ENCODE measurements at regions not wholly inside any gene's neighbourhood (a gene's known extent, or its start where the extent isn't known, plus 50 kb on each side); places are given as distances from the start of the nearest gene placed in this dataset.

- TF ChIP-seq ZNF70 (CRISPR knock-in tag; IDR thresholded peaks at IDR 0.05) (no peak), ARNTL (CRISPR knock-in tag; IDR thresholded peaks at IDR 0.05; ENCODE audit: borderline replicate concordance, low read depth) (no peak), SNAI2 (CRISPR knock-in tag; IDR thresholded peaks at IDR 0.05) (no peak), ZNF565 (CRISPR knock-in tag; conservative IDR thresholded peaks at IDR 0.05; ENCODE audit: low read depth) (no peak), PATZ1 (CRISPR knock-in tag; IDR thresholded peaks at IDR 0.05; ENCODE audit: borderline replicate concordance) (no peak), PPARA (CRISPR knock-in tag; IDR thresholded peaks at IDR 0.05; ENCODE audit: borderline replicate concordance) (no peak), ZC3H10 (CRISPR knock-in tag; IDR thresholded peaks at IDR 0.05) (no peak), BACH2 (CRISPR knock-in tag; IDR thresholded peaks at IDR 0.05; ENCODE audit: borderline replicate concordance) (no peak), ZFP30 (CRISPR knock-in tag; IDR thresholded peaks at IDR 0.05) (no peak), TCF4 (CRISPR knock-in tag; IDR thresholded peaks at IDR 0.05; ENCODE audit: borderline replicate concordance) (no peak), CSRNP3 (CRISPR knock-in tag; IDR thresholded peaks at IDR 0.05) (no peak), ZFP3 (CRISPR knock-in tag; IDR thresholded peaks at IDR 0.05) (no peak), RARB (CRISPR knock-in tag; IDR thresholded peaks at IDR 0.05) (no peak)
- TF ChIP-seq, protein P1, sequence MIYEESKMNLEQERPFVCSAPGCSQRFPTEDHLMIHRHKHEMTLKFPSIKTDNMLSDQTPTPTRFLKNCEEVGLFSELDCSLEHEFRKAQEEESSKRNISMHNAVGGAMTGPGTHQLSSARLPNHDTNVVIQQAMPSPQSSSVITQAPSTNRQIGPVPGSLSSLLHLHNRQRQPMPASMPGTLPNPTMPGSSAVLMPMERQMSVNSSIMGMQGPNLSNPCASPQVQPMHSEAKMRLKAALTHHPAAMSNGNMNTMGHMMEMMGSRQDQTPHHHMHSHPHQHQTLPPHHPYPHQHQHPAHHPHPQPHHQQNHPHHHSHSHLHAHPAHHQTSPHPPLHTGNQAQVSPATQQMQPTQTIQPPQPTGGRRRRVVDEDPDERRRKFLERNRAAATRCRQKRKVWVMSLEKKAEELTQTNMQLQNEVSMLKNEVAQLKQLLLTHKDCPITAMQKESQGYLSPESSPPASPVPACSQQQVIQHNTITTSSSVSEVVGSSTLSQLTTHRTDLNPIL (CRISPR knock-in tag; IDR thresholded peaks at IDR 0.05; ENCODE audit: low read depth), result no peak
- no peak for ATAC-seq
Measured at GRCh38 chr2:176412136-176412535, 142.9 kb downstream of the MTX2 start.

DNA sequence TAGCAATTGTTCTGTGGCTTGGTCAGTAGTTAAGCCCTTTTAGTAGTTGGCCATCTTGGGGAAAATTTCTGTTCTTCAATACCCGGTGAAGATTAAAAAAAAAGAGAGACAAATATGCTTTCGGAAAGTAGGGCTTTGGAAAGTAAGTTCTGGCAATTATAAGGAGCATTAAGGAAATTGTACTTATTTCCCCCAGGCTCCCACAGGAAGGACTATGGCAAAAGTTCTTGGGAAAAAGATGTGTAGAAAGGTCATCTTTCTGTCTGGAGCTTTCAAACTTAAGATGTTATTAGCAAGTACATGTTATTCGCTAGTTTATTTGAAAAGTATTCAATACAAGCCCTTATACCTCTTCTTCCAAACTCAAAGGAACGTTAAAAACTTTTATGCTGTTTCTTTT, 144.5 kb downstream of the MTX2 start:
- no peak for ATAC-seq
- TF ChIP-seq ZNF70 (CRISPR knock-in tag; IDR thresholded peaks at IDR 0.05) (no peak), PPARA (CRISPR knock-in tag; IDR thresholded peaks at IDR 0.05; ENCODE audit: borderline replicate concordance) (no peak), SNAI2 (CRISPR knock-in tag; IDR thresholded peaks at IDR 0.05) (no peak), ZNF8 (CRISPR knock-in tag; IDR thresholded peaks at IDR 0.05) (no peak), ISL1 (CRISPR knock-in tag; IDR thresholded peaks at IDR 0.05) (no peak), ZNF565 (CRISPR knock-in tag; conservative IDR thresholded peaks at IDR 0.05; ENCODE audit: low read depth) (no peak), TCF4 (CRISPR knock-in tag; IDR thresholded peaks at IDR 0.05; ENCODE audit: borderline replicate concordance) (no peak), PATZ1 (CRISPR knock-in tag; IDR thresholded peaks at IDR 0.05; ENCODE audit: borderline replicate concordance) (no peak), CSRNP3 (CRISPR knock-in tag; IDR thresholded peaks at IDR 0.05) (no peak), TOX (CRISPR knock-in tag; IDR thresholded peaks at IDR 0.05; ENCODE audit: borderline replicate concordance) (no peak), GLIS3 (CRISPR knock-in tag; IDR thresholded peaks at IDR 0.05) (no peak)

DNA sequence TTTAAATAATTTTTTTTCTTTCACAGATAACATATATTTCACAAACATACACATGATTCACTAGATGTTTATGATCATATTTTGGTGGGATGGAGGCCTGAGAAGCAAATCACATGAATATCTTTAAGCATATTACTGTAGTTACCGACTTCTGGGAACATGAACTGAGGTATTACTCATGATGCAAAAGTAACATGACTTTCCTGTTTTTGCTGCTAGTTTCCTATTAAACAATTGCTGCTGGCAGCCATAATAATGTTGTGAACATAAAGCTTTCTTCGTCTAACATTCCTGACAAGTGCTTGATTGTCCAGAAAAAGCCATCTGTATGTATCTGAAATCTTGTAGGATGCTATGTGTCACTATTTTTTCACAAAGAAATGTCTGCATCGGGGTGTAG, 145.4 kb downstream of the MTX2 start:
- ATAC-seq, result no peak
- TF ChIP-seq ZNF8 (CRISPR knock-in tag; IDR thresholded peaks at IDR 0.05) (no peak), ESRRG (CRISPR knock-in tag; IDR thresholded peaks at IDR 0.05) (no peak), ARNTL (CRISPR knock-in tag; IDR thresholded peaks at IDR 0.05; ENCODE audit: borderline replicate concordance, low read depth) (no peak), CSDC2 (CRISPR knock-in tag; IDR thresholded peaks at IDR 0.05) (no peak), OSR1 (CRISPR knock-in tag; IDR thresholded peaks at IDR 0.05) (no peak), ZNF70 (CRISPR knock-in tag; IDR thresholded peaks at IDR 0.05) (no peak), CSRNP3 (CRISPR knock-in tag; IDR thresholded peaks at IDR 0.05) (no peak), BACH2 (CRISPR knock-in tag; IDR thresholded peaks at IDR 0.05; ENCODE audit: borderline replicate concordance) (no peak), SNAI2 (CRISPR knock-in tag; IDR thresholded peaks at IDR 0.05) (no peak), ZFP30 (CRISPR knock-in tag; IDR thresholded peaks at IDR 0.05) (no peak), ZC3H10 (CRISPR knock-in tag; IDR thresholded peaks at IDR 0.05) (no peak), GLIS3 (CRISPR knock-in tag; IDR thresholded peaks at IDR 0.05) (no peak), POU6F1 (CRISPR knock-in tag; IDR thresholded peaks at IDR 0.05; ENCODE audit: borderline replicate concordance, low read depth) (no peak), ISL1 (CRISPR knock-in tag; IDR thresholded peaks at IDR 0.05) (no peak)
- TF ChIP-seq, protein P2, sequence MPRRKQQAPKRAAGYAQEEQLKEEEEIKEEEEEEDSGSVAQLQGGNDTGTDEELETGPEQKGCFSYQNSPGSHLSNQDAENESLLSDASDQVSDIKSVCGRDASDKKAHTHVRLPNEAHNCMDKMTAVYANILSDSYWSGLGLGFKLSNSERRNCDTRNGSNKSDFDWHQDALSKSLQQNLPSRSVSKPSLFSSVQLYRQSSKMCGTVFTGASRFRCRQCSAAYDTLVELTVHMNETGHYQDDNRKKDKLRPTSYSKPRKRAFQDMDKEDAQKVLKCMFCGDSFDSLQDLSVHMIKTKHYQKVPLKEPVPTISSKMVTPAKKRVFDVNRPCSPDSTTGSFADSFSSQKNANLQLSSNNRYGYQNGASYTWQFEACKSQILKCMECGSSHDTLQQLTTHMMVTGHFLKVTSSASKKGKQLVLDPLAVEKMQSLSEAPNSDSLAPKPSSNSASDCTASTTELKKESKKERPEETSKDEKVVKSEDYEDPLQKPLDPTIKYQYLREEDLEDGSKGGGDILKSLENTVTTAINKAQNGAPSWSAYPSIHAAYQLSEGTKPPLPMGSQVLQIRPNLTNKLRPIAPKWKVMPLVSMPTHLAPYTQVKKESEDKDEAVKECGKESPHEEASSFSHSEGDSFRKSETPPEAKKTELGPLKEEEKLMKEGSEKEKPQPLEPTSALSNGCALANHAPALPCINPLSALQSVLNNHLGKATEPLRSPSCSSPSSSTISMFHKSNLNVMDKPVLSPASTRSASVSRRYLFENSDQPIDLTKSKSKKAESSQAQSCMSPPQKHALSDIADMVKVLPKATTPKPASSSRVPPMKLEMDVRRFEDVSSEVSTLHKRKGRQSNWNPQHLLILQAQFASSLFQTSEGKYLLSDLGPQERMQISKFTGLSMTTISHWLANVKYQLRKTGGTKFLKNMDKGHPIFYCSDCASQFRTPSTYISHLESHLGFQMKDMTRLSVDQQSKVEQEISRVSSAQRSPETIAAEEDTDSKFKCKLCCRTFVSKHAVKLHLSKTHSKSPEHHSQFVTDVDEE (CRISPR knock-in tag; IDR thresholded peaks at IDR 0.05), result no peak
